ENCODE measurements at regions not wholly inside any gene's neighbourhood (a gene's known extent, or its start where the extent isn't known, plus 50 kb on each side); places are given as distances from the start of the nearest gene placed in this dataset.

- peak; percentile 19 for DNase-seq
- Mint-ChIP-seq H3K4me1 (no peaks in the 10 kb centered on the region), H3K9me3 (peaks cover 10% of the 10 kb centered on the region), H3K4me3 (no peak overlapping the region), H3K27me3 (no peaks in the 10 kb centered on the region), H3K27ac (no peak overlapping the region), H3K36me3 (ENCODE audit: low read depth) (no peaks in the 10 kb centered on the region)
- intact Hi-C loops (cut with micrococcal nuclease) = no loop called here
These were observed 253.0 kb downstream of the ICE1 start for GRCh38 chr5:5675511-5675910.

GRCh38 chr5:5671823-5672222, 249.3 kb downstream of the ICE1 start:
- intact Hi-C loops (cut with micrococcal nuclease) = no loop called here
- no peak overlapping the region for H3K4me3 Mint-ChIP-seq
- H3K27me3 Mint-ChIP-seq = no peaks in the 10 kb centered on the region
- H3K27ac Mint-ChIP-seq = no peak overlapping the region
- H3K9me3 Mint-ChIP-seq = no peaks in the 10 kb centered on the region
- DNase-seq = peak; percentile 25
- no peaks in the 10 kb centered on the region for H3K36me3 Mint-ChIP-seq (ENCODE audit: low read depth)
- no peaks in the 10 kb centered on the region for H3K4me1 Mint-ChIP-seq

GRCh38 chr5:5667136-5667554, 244.7 kb downstream of the ICE1 start:
- Mint-ChIP-seq H3K36me3 (ENCODE audit: low read depth) (no peaks in the 10 kb centered on the region), H3K4me1 (no peaks in the 10 kb centered on the region), H3K27ac (no peak overlapping the region), H3K27me3 (no peaks in the 10 kb centered on the region), H3K4me3 (no peak overlapping the region), H3K9me3 (no peaks in the 10 kb centered on the region)
- no peak for DNase-seq
- intact Hi-C loops (cut with micrococcal nuclease) = no loop called here

GRCh38 chr5:5666369-5666768, 243.9 kb downstream of the ICE1 start:
- intact Hi-C loops (cut with micrococcal nuclease) = no loop called here
- H3K27me3 Mint-ChIP-seq = peaks cover 2% of the 10 kb centered on the region
- no peaks in the 10 kb centered on the region for H3K4me1 Mint-ChIP-seq
- no peak overlapping the region for H3K27ac Mint-ChIP-seq
- no peaks in the 10 kb centered on the region for H3K36me3 Mint-ChIP-seq (ENCODE audit: low read depth)
- no peak for DNase-seq
- no peak overlapping the region for H3K4me3 Mint-ChIP-seq
- H3K9me3 Mint-ChIP-seq = no peaks in the 10 kb centered on the region

GRCh38 chr5:5666076-5666365, 243.5 kb downstream of the ICE1 start:
- Mint-ChIP-seq H3K36me3 (ENCODE audit: low read depth) (no peaks in the 10 kb centered on the region), H3K4me1 (no peaks in the 10 kb centered on the region), H3K4me3 (no peak overlapping the region), H3K27ac (no peak overlapping the region), H3K27me3 (peaks cover 2% of the 10 kb centered on the region), H3K9me3 (no peaks in the 10 kb centered on the region)
- DNase-seq = no peak
- intact Hi-C loops (cut with micrococcal nuclease) = no loop called here

GRCh38 chr5:5665225-5666075, 243.0 kb downstream of the ICE1 start:
- H3K4me1 Mint-ChIP-seq = no peaks in the 10 kb centered on the region
- H3K36me3 Mint-ChIP-seq (ENCODE audit: low read depth) = no peaks in the 10 kb centered on the region
- no peak for DNase-seq
- intact Hi-C loops (cut with micrococcal nuclease) = no loop called here
- no peaks in the 10 kb centered on the region for H3K9me3 Mint-ChIP-seq
- peak overlapping the region; percentile 49 for H3K27ac Mint-ChIP-seq
- peaks cover 2% of the 10 kb centered on the region for H3K27me3 Mint-ChIP-seq
- H3K4me3 Mint-ChIP-seq = no peak overlapping the region

- Mint-ChIP-seq H3K36me3 (ENCODE audit: low read depth) (no peaks in the 10 kb centered on the region), H3K27me3 (peaks cover 9% of the 10 kb centered on the region), H3K9me3 (no peaks in the 10 kb centered on the region), H3K4me3 (no peak overlapping the region), H3K4me1 (peaks cover 2% of the 10 kb centered on the region), H3K27ac (no peak overlapping the region)
- intact Hi-C loops (cut with micrococcal nuclease) = no loop called here
- no peak for DNase-seq
These were observed 236.5 kb downstream of the ICE1 start for GRCh38 chr5:5658889-5659465.

- Mint-ChIP-seq H3K27me3 (peaks cover 9% of the 10 kb centered on the region), H3K4me3 (no peak overlapping the region), H3K4me1 (peaks cover 2% of the 10 kb centered on the region), H3K9me3 (no peaks in the 10 kb centered on the region), H3K27ac (no peak overlapping the region), H3K36me3 (ENCODE audit: low read depth) (no peaks in the 10 kb centered on the region)
- DNase-seq = no peak
- intact Hi-C loops (cut with micrococcal nuclease) = no loop called here
These were observed 235.7 kb downstream of the ICE1 start for GRCh38 chr5:5658226-5658625.

- Mint-ChIP-seq H3K4me1 (no peaks in the 10 kb centered on the region), H3K36me3 (ENCODE audit: low read depth) (no peaks in the 10 kb centered on the region), H3K27ac (no peak overlapping the region), H3K9me3 (peaks cover 4% of the 10 kb centered on the region), H3K4me3 (no peak overlapping the region), H3K27me3 (peaks cover 2% of the 10 kb centered on the region)
- no peak for DNase-seq
- intact Hi-C loops (cut with micrococcal nuclease) = no loop called here
These were observed 229.7 kb downstream of the ICE1 start for GRCh38 chr5:5652181-5652580.

- H3K27ac Mint-ChIP-seq = no peak overlapping the region
- peaks cover 4% of the 10 kb centered on the region for H3K9me3 Mint-ChIP-seq
- intact Hi-C loops (cut with micrococcal nuclease) = no loop called here
- peaks cover 2% of the 10 kb centered on the region for H3K27me3 Mint-ChIP-seq
- H3K4me3 Mint-ChIP-seq = no peak overlapping the region
- no peak for DNase-seq
- H3K36me3 Mint-ChIP-seq (ENCODE audit: low read depth) = no peaks in the 10 kb centered on the region
- H3K4me1 Mint-ChIP-seq = no peaks in the 10 kb centered on the region
These were observed 228.5 kb downstream of the ICE1 start for GRCh38 chr5:5650949-5651348.

- Mint-ChIP-seq H3K4me3 (no peak overlapping the region), H3K9me3 (peaks cover 4% of the 10 kb centered on the region), H3K27ac (no peak overlapping the region), H3K27me3 (no peaks in the 10 kb centered on the region), H3K4me1 (no peaks in the 10 kb centered on the region), H3K36me3 (ENCODE audit: low read depth) (no peaks in the 10 kb centered on the region)
- intact Hi-C loops (cut with micrococcal nuclease) = no loop called here
- DNase-seq = no peak
These were observed 227.8 kb downstream of the ICE1 start for GRCh38 chr5:5650242-5650641.

- Mint-ChIP-seq H3K4me1 (no peaks in the 10 kb centered on the region), H3K4me3 (no peak overlapping the region), H3K36me3 (ENCODE audit: low read depth) (no peaks in the 10 kb centered on the region), H3K27ac (no peak overlapping the region), H3K9me3 (peaks cover 4% of the 10 kb centered on the region), H3K27me3 (no peaks in the 10 kb centered on the region)
- no peak for DNase-seq
- intact Hi-C loops (cut with micrococcal nuclease) = loop anchor here (10.0 kb wide), 1 partner anchor 155 kb away; no protein-coding TSS in a partner anchor
These were observed 227.2 kb downstream of the ICE1 start for GRCh38 chr5:5649641-5650040.

GRCh38 chr5:5648694-5649093, 226.2 kb downstream of the ICE1 start:
- Mint-ChIP-seq H3K36me3 (ENCODE audit: low read depth) (no peaks in the 10 kb centered on the region), H3K4me3 (no peak overlapping the region), H3K27me3 (no peaks in the 10 kb centered on the region), H3K9me3 (peaks cover 4% of the 10 kb centered on the region), H3K4me1 (no peaks in the 10 kb centered on the region), H3K27ac (no peak overlapping the region)
- intact Hi-C loops (cut with micrococcal nuclease) = loop anchor here (10.0 kb wide), 1 partner anchor 154 kb away; no protein-coding TSS in a partner anchor
- no peak for DNase-seq

GRCh38 chr5:5645891-5646290, 223.4 kb downstream of the ICE1 start:
- no peak for DNase-seq
- Mint-ChIP-seq H3K36me3 (ENCODE audit: low read depth) (no peaks in the 10 kb centered on the region), H3K4me1 (no peaks in the 10 kb centered on the region), H3K27ac (no peak overlapping the region), H3K4me3 (no peak overlapping the region), H3K9me3 (no peaks in the 10 kb centered on the region), H3K27me3 (peaks cover 2% of the 10 kb centered on the region)
- intact Hi-C loops (cut with micrococcal nuclease) = loop anchor here (10.0 kb wide), 1 partner anchor 151 kb away; no protein-coding TSS in a partner anchor
